ENCODE measurements at regions not wholly inside any gene's neighbourhood (a gene's known extent, or its start where the extent isn't known, plus 50 kb on each side); places are given as distances from the start of the nearest gene placed in this dataset.

- DNase-seq (ENCODE audit: low spot score): no peak
Measured at GRCh38 chrX:10021461-10022272, 54.5 kb downstream of the CLDN34 start.

- DNase-seq (ENCODE audit: low spot score): no peak
Measured at GRCh38 chrX:10022273-10022541, 55.0 kb downstream of the CLDN34 start.

- DNase-seq (ENCODE audit: low spot score): no peak
Measured at GRCh38 chrX:10022580-10023245, 55.6 kb downstream of the CLDN34 start.

- DNase-seq (ENCODE audit: low spot score): no peak
Measured at GRCh38 chrX:10023821-10024220, 56.7 kb downstream of the CLDN34 start.

GRCh38 chrX:10025742-10026493 lies 58.8 kb downstream of the CLDN34 start:
- no peak for DNase-seq (ENCODE audit: low spot score)

DNA sequence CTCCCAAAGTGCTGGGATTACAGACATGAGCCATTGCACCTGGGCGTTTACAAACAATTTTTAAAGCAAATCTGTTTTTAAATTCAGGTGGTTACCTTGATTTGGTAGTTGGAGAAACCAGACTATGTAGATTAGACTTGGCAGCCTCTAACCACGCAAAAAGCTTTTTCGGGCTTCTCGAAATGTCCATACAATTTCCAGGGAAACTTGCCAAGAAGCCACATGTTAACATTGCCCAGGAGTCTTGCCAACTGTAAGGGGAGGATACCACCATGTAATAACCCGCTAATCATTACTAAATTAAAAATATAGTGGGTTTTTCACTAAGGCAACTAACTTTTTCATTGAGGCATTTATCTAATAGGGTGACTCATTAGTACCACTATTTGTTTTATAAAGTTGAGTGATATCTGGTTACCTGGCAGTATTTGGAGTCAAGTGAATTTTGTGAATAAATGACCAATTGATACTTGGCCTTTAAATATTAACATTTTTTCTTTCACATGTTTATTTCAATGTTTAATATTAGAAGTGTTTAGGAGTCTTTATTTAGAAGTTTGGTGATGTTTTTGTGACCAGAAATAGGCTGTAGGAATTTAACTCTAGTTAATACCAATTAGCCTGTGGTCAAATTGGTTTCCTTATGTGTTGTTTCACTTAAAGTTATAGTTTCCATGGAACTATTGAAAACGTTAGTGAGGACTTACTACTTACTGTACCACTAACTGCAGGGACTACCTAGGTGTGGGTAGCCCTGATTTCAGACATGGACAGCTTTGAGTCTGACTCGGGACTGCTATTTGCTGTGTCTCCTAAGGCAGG lies 61.3 kb downstream of the CLDN34 start:
- no peak for DNase-seq (ENCODE audit: low spot score)

DNA sequence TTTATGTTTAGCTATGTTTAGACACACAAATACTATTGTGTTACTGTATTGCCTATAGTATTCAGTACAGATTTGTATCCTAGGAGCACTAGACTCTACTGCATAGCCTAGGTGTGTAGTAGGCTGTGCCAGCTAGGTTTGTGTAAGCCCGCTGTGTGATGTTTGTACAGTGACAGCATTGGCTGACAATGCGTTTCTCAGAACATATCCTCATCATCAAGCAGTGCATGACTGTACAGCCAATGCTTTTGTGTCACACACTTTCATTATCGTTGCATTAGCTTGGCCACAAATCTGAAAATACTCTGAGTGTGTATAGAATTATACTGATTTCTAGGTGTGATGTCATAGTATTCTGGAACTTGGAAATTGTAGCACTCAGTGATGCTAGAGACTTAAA lies 63.4 kb downstream of the CLDN34 start:
- DNase-seq (ENCODE audit: low spot score): no peak

- DNase-seq (ENCODE audit: low spot score): no peak
Measured at GRCh38 chrX:10031746-10032145, 64.6 kb downstream of the CLDN34 start.

DNA sequence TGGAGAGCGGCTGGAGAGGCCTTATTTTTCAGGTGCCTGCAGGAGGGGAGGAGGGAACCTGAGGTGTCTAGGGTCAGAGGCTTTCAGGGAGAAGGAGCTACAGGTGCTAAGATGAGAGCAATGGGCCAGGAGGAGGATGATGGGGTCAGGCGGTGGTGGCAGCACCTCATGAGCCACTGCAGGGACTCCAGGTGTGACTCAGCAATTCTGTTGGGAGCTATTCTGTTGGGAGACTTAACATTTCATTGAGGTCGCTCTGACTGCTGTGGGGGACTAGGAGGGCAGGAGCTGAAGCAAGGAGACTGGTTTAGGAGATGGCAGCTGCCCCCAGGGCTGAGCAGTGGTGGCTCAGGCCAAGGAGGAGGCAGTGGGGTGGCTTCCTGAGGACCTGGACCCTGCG lies 65.0 kb downstream of the CLDN34 start:
- peak; percentile 68 for DNase-seq (ENCODE audit: low spot score)

GRCh38 chrX:10033375-10034007 lies 66.3 kb downstream of the CLDN34 start:
- DNase-seq (ENCODE audit: low spot score): peak; percentile 75

DNA sequence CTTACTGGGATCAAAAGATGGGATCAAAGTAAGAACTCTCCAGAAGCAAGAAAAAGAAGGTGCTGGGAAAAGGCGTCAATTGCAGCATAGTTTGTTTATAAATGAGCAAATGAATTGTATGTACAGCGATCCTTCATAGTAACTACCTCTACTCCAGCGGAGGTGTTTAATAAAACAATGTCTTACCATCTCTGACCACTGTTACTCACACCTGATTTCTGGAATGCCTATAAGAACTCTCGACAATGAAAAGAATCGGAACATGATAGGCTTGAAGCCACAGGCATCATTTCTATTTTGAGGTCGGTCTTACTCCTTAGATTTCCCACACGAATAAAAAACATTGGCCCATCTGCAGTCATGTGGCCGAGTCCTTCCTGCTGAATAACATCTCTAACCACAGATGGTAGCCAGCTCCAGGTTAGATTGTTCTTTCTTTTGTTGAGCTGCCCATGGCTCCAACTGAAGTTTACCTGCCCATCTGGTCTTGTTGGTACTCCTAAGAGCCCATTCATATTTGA lies 67.6 kb downstream of the CLDN34 start:
- no peak for DNase-seq (ENCODE audit: low spot score)

DNA sequence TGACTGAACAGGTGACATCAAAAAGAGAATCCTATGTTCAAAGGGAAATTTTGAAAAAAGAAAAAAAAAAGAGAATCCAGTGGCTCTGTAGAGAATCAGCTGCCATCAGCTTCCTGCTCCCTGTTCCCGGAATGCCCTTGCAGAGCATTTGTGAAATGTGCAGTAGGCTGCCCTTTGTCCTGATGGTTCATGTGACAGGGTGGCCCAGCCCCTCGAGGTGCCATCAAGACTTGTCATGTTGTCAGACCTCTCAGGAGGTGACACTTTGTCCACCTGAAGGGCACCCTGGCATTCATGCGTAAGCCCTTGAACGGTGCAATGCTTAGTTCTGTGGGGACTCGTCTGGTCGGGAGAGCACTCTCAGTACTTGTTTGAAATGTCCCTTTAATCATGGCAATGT lies 71.4 kb downstream of the CLDN34 start:
- no peak for DNase-seq (ENCODE audit: low spot score)

DNA sequence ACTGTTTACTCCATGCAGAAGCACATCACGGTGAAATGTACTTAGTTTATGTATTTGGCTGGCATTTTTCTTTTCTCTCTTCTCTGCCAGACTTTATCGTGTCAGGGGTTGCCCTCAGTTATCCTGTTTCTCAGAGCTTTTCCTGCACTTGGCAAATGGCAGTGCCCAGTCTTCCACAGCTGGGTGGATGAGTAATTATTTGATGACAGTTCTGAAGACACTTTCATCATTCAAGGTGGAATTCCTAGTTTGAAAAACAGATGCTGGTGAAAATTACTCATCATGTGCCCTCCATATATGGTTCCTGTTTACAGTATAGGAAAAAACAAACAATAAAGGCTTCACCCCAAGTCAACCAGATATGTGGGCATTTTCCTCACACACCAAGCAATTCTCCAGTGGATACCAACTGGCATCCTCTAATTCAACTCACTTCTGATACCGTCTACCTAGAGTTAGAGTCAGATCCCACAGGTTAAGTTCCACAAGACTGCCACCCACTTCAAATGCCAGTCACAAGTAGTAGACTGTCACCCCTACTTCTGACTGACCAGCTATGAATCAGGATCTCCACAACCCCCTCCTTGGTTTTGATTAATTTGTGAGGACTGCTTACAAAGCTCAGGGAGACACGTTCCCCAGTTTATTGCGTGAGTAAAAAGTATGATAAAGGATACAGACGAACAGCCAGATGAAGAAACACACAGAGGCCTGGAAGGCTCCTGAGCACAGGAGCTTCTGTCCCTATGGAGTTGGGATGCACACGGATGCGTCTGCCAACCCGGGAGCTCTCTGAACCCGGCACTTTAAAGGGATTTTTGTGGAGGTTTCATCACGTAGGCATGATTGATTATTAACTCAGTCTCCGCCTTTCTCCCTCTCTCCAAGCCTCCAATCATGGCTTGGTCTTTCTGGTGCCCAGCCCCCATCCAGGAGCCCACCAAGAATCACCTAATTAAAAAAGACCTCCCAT lies 72.9 kb downstream of the CLDN34 start:
- peak; percentile 27 for DNase-seq (ENCODE audit: low spot score)

DNA sequence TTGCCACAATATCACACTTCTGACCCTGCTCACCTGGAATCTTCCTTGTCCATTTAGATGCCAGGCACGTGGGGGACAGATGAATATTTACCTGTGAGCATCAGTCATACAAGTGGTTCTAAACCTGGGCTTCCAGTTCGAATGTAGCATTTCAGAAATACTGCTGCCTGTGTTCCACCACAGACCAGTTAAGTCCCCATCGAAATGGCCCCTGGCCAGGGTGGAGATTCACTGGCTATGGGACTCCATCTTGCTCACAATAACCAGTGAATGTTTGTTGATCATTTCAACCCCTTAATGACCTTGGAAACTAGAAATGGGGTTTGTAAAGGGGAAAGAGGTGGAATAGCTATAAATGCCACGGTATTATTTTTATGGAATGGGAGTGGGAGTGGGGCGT lies 73.8 kb downstream of the CLDN34 start:
- DNase-seq (ENCODE audit: low spot score): no peak

GRCh38 chrX:10041383-10041782 lies 74.2 kb downstream of the CLDN34 start:
- no peak for DNase-seq (ENCODE audit: low spot score)

DNA sequence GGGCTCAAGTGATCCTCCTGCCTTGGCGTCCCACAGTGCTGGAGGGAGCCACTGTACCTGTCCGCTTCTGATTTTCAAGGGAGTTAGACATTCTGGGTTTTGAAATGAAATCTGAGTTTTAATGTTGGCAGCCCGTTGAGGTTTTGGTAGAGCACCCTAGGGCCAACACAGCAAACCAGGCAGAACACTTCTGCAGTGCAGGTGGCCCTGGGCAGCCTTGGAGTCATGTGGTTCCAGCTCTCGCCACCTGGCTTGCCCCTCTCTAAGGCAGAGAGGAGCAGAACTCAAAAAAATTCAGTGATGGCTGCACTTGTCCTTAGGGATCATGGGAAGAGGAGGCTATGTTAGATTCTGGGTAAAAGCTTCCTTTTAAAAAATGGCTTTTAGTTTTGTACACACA lies 74.9 kb downstream of the CLDN34 start:
- DNase-seq (ENCODE audit: low spot score): no peak

- no peak for DNase-seq (ENCODE audit: low spot score)
Measured at GRCh38 chrX:10043386-10043785, 76.2 kb downstream of the CLDN34 start.

DNA sequence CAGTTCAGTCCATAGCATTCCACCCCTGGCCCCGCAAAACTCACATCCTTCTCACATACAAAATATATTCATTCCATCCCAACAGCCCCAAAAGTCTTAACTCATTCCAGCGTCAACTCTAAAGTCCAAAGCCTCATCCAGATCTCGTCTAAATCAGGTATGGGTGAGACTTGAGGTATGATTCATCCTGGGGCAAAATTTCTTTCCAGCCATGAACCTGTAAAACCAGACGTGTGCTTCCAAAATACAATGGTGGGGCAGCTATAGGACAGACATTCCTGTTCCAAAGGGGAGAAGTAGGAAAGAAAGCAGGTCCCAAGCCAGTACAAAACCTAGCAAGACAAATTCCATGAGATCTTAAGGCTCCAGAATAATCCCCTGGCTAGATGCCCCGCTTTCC lies 76.9 kb downstream of the CLDN34 start:
- DNase-seq (ENCODE audit: low spot score): no peak

- DNase-seq (ENCODE audit: low spot score): peak; percentile 80
Measured at GRCh38 chrX:10045327-10046000, 78.3 kb downstream of the CLDN34 start.

DNA sequence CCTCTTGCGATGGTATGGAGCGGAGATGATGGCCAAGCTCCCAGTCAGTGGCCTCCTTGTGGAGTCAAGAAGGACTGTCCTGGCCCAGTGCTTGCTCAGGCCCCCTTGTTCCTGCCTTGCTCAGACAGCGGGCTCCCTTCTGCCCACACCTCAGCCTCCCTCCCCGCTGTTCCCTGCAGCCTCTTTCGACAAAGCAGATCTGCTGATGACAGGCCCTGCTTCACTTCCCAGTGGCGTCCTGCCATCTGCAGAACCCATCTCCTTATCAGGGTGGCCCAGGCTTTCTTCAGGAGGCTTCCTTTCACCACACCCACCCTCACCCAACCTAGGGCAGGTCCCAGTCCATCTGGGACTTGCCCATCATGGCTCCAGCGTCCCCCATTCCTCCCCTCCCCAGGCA lies 80.0 kb downstream of the CLDN34 start:
- peak; percentile 90 for DNase-seq (ENCODE audit: low spot score)

Data from hematopoietic multipotent progenitor cell treated with erythropoietin and hydrocortisone succinate and interleukin-3 and kit ligand, for 15 days (in vitro differentiated cells).